Gastrocnemius medialis (tissue), 4 donors: ENCODE measurements at regions not wholly inside any gene's neighbourhood (a gene's known extent, or its start where the extent isn't known, plus 50 kb on each side); places are given as distances from the start of the nearest gene placed in this dataset.
A peak's percentile ranks its signal among the peaks of the same experiment; 100 is the strongest.

Experiments
- ATAC-seq, 2 donors: fragments of 150-250 bp; one replicate each; pipeline ENCODE4 v1.9.1; 2016
- DNase-seq, 2 donors: peaks; one replicate each; pipeline ENCODE4 v3.0.0-alpha.2; 2019
- H3K27ac ChIP-seq, 4 donors: fragments of 200-600 bp; sonication (generic); 1 replicate in 1 of 4; 2 replicates in 3 of 4; pipeline ENCODE4 v1.5.1; 2016 to 2018; ENCODE audit warnings: mild to moderate bottlenecking in 2 of 4, moderate library complexity in 1 of 4
- H3K27me3 ChIP-seq, 3 donors: fragments of 200-600 bp; sonication (generic) in 2 of 3; 1 replicate in 1 of 3; 2 replicates in 2 of 3; pipeline versions ENCODE4 v1.5.1 to v1.6.0; 2016 to 2019; ENCODE audit warnings: mild to moderate bottlenecking in 1 of 3, moderate library complexity in 1 of 3
- H3K36me3 ChIP-seq, 2 donors: fragments of 200-600 bp; sonication (generic) in 1 of 2; one replicate each; pipeline ENCODE4 v1.5.1; 2017 to 2018
- H3K4me1 ChIP-seq, 2 donors: fragments of 200-600 bp; sonication (generic) in 1 of 2; one replicate each; pipeline ENCODE4 v1.5.1; 2016 to 2017; ENCODE audit warnings: mild to moderate bottlenecking in 2 of 2
- H3K4me3 ChIP-seq, 4 donors: fragments of 200-600 bp; sonication (generic) in 3 of 4; 1 replicate in 1 of 4; 2 replicates in 3 of 4; pipeline ENCODE4 v1.5.1; 2016 to 2019; ENCODE audit warnings: mild to moderate bottlenecking in 2 of 4
- H3K9me3 ChIP-seq, 3 donors: fragments of 200-600 bp; sonication (generic) in 2 of 3; 1 replicate in 1 of 3; 2 replicates in 2 of 3; pipeline ENCODE4 v1.5.1; 2016 to 2019
- POLR2A ChIP-seq, 2 donors: fragments of 450-650 bp; IDR thresholded peaks; one replicate each; pipeline ENCODE4 v1.6.1; 2017; ENCODE audit warnings: antibody characterized with exemption in 2 of 2, mild to moderate bottlenecking in 2 of 2, moderate library complexity in 2 of 2
- in situ Hi-C, 4 donors: fragments of 200-750 bp; cut with MboI; loops; one replicate each; pipeline versions ENCODE4 v1.15.0 to v1.8.0; 2017; ENCODE audit warnings: low sequenced_read_pairs in 4 of 4
- intact Hi-C: fragments of 100-400 bp; cut with DNase I; formaldehyde crosslinking; loops from one replicate; pipeline ENCODE4 v1.15.1; 2023; ENCODE audit warnings: low total_unique reads
- TF ChIP-seq, protein P1 (sequence below), 5 experiments: fragments of 450-650 bp in 3 of 5; fragments of 200-600 bp in 2 of 5; sonication (generic) in 2 of 5; IDR thresholded peaks in 4 of 5; conservative IDR thresholded peaks in 1 of 5; 1 replicate in 4 of 5; 2 replicates in 1 of 5; pipeline ENCODE4 v1.5.1; 2016 to 2019; ENCODE audit warnings: antibody characterized with exemption in 5 of 5, mild to moderate bottlenecking in 3 of 5, moderate library complexity in 3 of 5

DNA sequence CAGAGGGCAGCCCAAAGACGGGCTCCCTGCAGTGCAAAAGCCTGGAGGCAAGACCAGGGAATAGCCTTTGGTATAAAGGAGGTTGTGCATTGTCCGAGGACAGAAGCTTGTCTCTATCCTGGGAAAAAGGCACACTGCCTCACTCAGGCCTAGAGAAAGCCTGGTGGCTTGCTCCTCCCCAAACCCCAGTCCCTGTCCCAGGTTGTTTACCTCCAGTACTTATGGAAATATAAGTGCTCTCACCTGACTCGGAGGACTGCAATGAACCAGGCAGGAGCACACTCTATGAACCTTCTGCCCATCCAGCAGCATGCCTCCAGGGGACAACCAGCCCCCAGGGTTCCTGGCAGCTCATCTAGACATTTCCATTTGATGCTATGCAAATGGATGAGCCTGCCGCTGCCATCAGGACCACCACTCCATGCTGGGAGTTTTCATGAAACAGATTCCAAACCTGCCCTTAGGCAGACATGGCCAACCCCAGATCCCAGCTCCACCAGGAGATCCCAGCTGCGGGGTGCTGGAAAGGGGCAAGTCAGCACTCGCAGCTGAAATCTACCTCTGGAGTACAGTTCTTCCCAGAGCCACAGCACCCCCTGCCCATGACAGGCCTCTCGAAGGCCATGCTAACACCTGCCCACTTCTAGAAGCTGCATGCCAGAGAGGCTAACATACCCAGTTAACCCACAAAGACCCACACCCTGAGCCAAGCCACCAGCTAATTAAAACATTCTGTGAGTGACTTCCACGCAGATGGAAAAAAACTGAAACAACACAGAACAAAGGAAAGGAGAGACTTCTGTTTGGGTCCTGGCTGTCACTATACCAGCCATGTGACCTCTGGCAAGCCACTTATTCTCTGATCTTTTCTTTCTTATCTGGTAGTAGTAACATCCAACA, 101.7 kb downstream of the TTC32 start:
- H3K4me3 ChIP-seq: no peak overlapping the region
- peak overlapping the region; percentile 75 to 89 (median 82) for H3K27ac ChIP-seq
- intact Hi-C loops (no loop called here), in situ Hi-C loops (no loop called here)
- no peaks in the 10 kb centered on the region for H3K36me3 ChIP-seq
- DNase-seq: no peak
- H3K27me3 ChIP-seq: no peaks in the 10 kb centered on the region
- H3K9me3 ChIP-seq: no peaks in the 10 kb centered on the region
- no peak for ATAC-seq
- H3K4me1 ChIP-seq: peaks cover 15 to 23% of the 10 kb centered on the region in 2 donors
- TF ChIP-seq POLR2A (IDR thresholded peaks at IDR 0.05): no peak
- TF ChIP-seq, protein P1, sequence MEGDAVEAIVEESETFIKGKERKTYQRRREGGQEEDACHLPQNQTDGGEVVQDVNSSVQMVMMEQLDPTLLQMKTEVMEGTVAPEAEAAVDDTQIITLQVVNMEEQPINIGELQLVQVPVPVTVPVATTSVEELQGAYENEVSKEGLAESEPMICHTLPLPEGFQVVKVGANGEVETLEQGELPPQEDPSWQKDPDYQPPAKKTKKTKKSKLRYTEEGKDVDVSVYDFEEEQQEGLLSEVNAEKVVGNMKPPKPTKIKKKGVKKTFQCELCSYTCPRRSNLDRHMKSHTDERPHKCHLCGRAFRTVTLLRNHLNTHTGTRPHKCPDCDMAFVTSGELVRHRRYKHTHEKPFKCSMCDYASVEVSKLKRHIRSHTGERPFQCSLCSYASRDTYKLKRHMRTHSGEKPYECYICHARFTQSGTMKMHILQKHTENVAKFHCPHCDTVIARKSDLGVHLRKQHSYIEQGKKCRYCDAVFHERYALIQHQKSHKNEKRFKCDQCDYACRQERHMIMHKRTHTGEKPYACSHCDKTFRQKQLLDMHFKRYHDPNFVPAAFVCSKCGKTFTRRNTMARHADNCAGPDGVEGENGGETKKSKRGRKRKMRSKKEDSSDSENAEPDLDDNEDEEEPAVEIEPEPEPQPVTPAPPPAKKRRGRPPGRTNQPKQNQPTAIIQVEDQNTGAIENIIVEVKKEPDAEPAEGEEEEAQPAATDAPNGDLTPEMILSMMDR (IDR thresholded peaks at IDR 0.05 in 4 of 5, conservative IDR thresholded peaks at IDR 0.05 in 1 of 5): no peak

DNA sequence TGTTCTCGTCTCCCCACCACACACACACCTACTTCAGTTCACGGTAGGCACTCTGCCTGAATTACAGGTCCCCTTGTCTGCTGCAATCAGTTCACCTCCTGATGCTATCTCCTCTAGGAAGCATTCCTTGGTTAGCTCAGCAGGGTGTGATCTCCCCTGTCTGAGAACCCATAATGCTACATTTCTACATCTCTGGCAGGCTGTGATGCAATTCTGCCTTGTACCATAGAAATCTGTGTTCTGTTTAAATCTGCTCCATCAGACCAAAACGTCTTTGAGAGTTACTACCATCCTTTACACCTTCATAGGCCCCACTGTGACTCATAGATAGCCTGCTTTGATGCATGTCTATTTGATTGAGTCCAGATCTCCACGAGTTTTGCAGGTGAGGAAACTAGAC, 103.9 kb downstream of the TTC32 start:
- ATAC-seq: no peak
- H3K36me3 ChIP-seq: no peaks in the 10 kb centered on the region
- no peaks in the 10 kb centered on the region for H3K9me3 ChIP-seq
- in situ Hi-C loops (no loop called here), intact Hi-C loops (no loop called here)
- TF ChIP-seq, protein P1 (IDR thresholded peaks at IDR 0.05 in 4 of 5, conservative IDR thresholded peaks at IDR 0.05 in 1 of 5): no peak
- no peak overlapping the region for H3K4me3 ChIP-seq
- no peaks in the 10 kb centered on the region for H3K27me3 ChIP-seq
- peaks cover 15 to 20% of the 10 kb centered on the region in 2 donors for H3K4me1 ChIP-seq
- no peak for DNase-seq
- no peak overlapping the region for H3K27ac ChIP-seq

DNA sequence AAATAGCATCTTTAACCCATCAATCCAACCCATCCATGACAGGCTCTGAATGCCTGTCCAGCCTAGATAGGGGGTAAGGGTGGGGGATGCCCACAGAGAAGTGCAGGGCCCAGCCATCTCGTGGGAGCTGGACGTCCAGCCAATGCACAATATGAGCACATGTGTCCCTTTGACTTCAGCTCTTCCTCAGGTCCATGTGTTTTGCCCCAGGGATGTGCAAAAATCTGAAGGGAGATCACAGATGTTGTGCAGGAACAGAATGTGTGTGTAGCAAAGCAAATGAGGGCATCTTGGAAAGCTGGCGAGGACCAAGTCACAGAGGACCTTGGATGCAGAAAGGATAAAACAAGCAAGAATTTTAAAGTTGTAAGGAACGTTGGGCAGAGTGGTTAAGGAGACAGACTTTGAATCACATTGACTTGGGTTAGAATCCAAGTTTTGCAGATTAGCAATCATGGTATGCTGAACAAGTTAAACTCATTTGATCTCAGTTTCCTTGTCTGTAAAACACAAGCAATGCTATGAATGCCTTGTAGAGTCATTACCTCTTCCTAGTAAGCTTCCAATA, 104.5 kb downstream of the TTC32 start:
- Histone ChIP-seq H3K4me1 (peaks cover 13 to 14% of the 10 kb centered on the region in 2 donors), H3K36me3 (no peaks in the 10 kb centered on the region), H3K27me3 (no peaks in the 10 kb centered on the region), H3K4me3 (no peak overlapping the region), H3K27ac (no peak overlapping the region), H3K9me3 (no peaks in the 10 kb centered on the region)
- intact Hi-C loops: no loop called here
- DNase-seq: no peak
- in situ Hi-C loops: no loop called here
- no peak for ATAC-seq
- TF ChIP-seq, protein P1 (IDR thresholded peaks at IDR 0.05 in 4 of 5, conservative IDR thresholded peaks at IDR 0.05 in 1 of 5): no peak
- TF ChIP-seq POLR2A (IDR thresholded peaks at IDR 0.05): no peak

DNA sequence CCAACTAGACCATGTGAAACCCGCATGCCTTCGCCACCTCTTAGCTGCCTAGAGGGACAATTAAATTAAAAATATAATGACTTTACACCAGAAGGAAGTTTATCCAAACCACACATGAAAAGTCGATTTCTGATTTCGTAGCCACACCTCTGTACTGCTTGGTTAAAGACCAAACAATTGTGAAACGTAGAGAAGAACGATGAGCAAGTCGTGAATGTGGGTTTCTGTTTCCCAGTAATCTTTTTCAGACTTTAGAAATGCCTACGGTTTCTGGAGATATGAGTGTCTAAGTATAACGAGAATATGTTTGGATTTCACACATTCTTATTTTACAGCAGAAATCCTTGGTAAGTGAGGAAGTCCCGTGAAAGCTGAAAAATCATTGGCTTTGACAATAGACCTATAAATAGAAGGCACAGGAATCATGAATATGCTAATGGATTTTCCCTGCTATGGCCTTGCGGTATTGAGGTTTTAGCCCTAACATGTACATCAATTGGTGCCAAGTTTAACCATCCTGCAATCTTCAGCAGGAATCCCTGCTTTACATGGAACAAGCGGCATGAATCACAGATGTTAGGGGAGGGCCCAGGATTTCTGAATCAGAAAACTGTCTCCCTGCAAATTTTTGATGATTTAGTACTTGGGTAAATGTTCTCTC, 105.6 kb downstream of the TTC32 start:
- DNase-seq (no peak), ATAC-seq (no peak)
- intact Hi-C loops: no loop called here
- no peaks in the 10 kb centered on the region for H3K27me3 ChIP-seq
- H3K4me3 ChIP-seq: no peak overlapping the region
- in situ Hi-C loops: no loop called here
- no peaks in the 10 kb centered on the region for H3K9me3 ChIP-seq
- H3K4me1 ChIP-seq: peaks cover 4 to 5% of the 10 kb centered on the region in 2 donors
- H3K27ac ChIP-seq: no peak overlapping the region
- TF ChIP-seq, protein P1 (IDR thresholded peaks at IDR 0.05 in 4 of 5, conservative IDR thresholded peaks at IDR 0.05 in 1 of 5): no peak
- TF ChIP-seq POLR2A (IDR thresholded peaks at IDR 0.05): no peak
- H3K36me3 ChIP-seq: no peaks in the 10 kb centered on the region
